Progenitor cell of endocrine pancreas (in vitro differentiated cells): ENCODE measurements at regions not wholly inside any gene's neighbourhood (a gene's known extent, or its start where the extent isn't known, plus 50 kb on each side); places are given as distances from the start of the nearest gene placed in this dataset.

Source experiments
- DNase-seq: peaks from one replicate; pipeline ENCODE4 v3.0.0; 2021; ENCODE audit warnings: low spot score; ENCODE audit not compliant: unreplicated experiment
- H3K27ac Mint-ChIP-seq: 2 replicates; pipeline ENCODE4 v1.8.0; 2021; ENCODE audit warnings: mild to moderate bottlenecking, moderate library complexity, mixed read lengths
- H3K27me3 Mint-ChIP-seq: 2 replicates; pipeline ENCODE4 v1.8.0; 2021; ENCODE audit warnings: mixed read lengths
- H3K36me3 Mint-ChIP-seq: 2 replicates; pipeline ENCODE4 v1.8.0; 2022; ENCODE audit warnings: mixed read lengths; ENCODE audit not compliant: insufficient read depth
- H3K4me1 Mint-ChIP-seq: 2 replicates; pipeline ENCODE4 v1.8.0; 2021; ENCODE audit warnings: low read depth, mixed read lengths
- H3K4me3 Mint-ChIP-seq: 2 replicates; pipeline ENCODE4 v1.8.0; 2021; ENCODE audit warnings: low read depth, mild to moderate bottlenecking, moderate library complexity, mixed read lengths
- H3K9me3 Mint-ChIP-seq: 2 replicates; pipeline ENCODE4 v1.8.0; 2021; ENCODE audit warnings: low read depth, mixed read lengths
- CTCF ChIP-seq: fragments of 200-600 bp; sonication (generic); IDR thresholded peaks from one replicate; pipeline ENCODE4 v1.5.0; 2021; ENCODE audit warnings: antibody characterized with exemption, mild to moderate bottlenecking; ENCODE audit not compliant: unreplicated experiment

- H3K4me1 Mint-ChIP-seq: peaks cover 6% of the 10 kb centered on the region
- no peak overlapping the region for H3K27ac Mint-ChIP-seq
- H3K27me3 Mint-ChIP-seq: peaks cover 2% of the 10 kb centered on the region
- no peak for TF ChIP-seq CTCF
- peaks cover 2% of the 10 kb centered on the region for H3K36me3 Mint-ChIP-seq
- H3K4me3 Mint-ChIP-seq: no peak overlapping the region
- peaks cover 15% of the 10 kb centered on the region for H3K9me3 Mint-ChIP-seq
- DNase-seq: no peak
These were observed 120.4 kb downstream of the CT47B1 start for GRCh38 chrX:120755066-120755846.

GRCh38 chrX:120753413-120754251 lies 122.0 kb downstream of the CT47B1 start:
- no peak for DNase-seq
- Mint-ChIP-seq H3K4me3 (no peak overlapping the region), H3K27me3 (no peaks in the 10 kb centered on the region), H3K4me1 (peaks cover 10% of the 10 kb centered on the region), H3K27ac (no peak overlapping the region), H3K36me3 (peaks cover 2% of the 10 kb centered on the region), H3K9me3 (peaks cover 16% of the 10 kb centered on the region)
- TF ChIP-seq CTCF: no peak

GRCh38 chrX:120752431-120753082 lies 122.7 kb upstream of the C1GALT1C1 start:
- Mint-ChIP-seq H3K4me3 (no peak overlapping the region), H3K27me3 (no peaks in the 10 kb centered on the region), H3K4me1 (peaks cover 10% of the 10 kb centered on the region), H3K36me3 (peaks cover 3% of the 10 kb centered on the region), H3K27ac (no peak overlapping the region), H3K9me3 (peaks cover 19% of the 10 kb centered on the region)
- DNase-seq: no peak
- no peak for TF ChIP-seq CTCF

- Mint-ChIP-seq H3K27ac (no peak overlapping the region), H3K4me1 (peaks cover 10% of the 10 kb centered on the region), H3K36me3 (peaks cover 3% of the 10 kb centered on the region), H3K27me3 (no peaks in the 10 kb centered on the region), H3K9me3 (peaks cover 24% of the 10 kb centered on the region), H3K4me3 (no peak overlapping the region)
- DNase-seq: no peak
- no peak for TF ChIP-seq CTCF
These were observed 121.8 kb upstream of the C1GALT1C1 start for GRCh38 chrX:120751683-120752082.

- TF ChIP-seq CTCF: no peak
- H3K9me3 Mint-ChIP-seq: peaks cover 26% of the 10 kb centered on the region
- peaks cover 3% of the 10 kb centered on the region for H3K36me3 Mint-ChIP-seq
- no peak for DNase-seq
- H3K4me1 Mint-ChIP-seq: peaks cover 10% of the 10 kb centered on the region
- H3K27me3 Mint-ChIP-seq: no peaks in the 10 kb centered on the region
- no peak overlapping the region for H3K4me3 Mint-ChIP-seq
- H3K27ac Mint-ChIP-seq: no peak overlapping the region
These were observed 120.5 kb upstream of the C1GALT1C1 start for GRCh38 chrX:120750381-120750780.
